NCI-H510A treated with DMSO at 0.1 percent for 48 hours (cell line): ENCODE measurements at regions not wholly inside any gene's neighbourhood (a gene's known extent, or its start where the extent isn't known, plus 50 kb on each side); places are given as distances from the start of the nearest gene placed in this dataset.

ENCODE experiments used
- DNase-seq: peaks from one replicate; lab custom pipeline; 2025; lab: John Stamatoyannopoulos, UW

DNA sequence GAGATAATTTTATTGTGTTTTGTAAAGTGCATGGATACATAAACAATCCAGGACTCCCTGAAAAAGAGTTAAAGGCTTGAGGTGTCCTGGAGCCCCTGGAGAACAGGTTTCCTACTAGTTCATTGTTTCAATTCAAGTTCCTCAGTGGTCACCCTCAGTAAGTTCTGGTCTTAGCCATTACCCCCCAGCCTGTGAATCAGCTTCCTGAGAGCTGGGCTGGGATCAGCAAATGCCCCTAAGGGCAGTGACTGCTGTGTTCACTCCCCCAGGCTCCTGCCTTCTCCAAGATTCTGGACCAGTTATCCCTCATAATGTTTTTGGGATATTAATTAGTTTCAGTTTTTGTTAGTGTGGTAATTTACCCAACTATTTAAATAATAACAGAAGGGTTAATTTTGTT lies 151.6 kb upstream of the PRSS58 start:
- DNase-seq: no peak

DNA sequence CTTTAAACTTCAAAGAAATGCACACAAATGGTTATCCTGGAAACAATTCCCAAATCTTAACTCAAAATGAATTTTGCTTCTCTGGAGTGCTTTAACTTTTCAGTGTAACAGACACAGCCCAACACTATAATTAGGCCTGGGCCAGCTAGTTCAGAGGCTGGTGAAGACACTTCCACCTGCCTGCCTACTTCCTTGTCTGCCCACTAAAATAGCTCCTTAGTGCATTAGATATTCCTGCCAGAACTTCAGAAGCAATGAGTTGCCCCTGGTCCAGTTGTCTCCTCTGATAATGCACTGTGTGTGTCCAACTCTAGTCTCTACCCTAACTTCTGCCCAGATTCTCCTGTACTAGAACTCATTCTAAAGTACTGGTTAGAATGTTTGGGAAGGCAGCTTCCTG lies 150.9 kb upstream of the PRSS58 start:
- no peak for DNase-seq

DNA sequence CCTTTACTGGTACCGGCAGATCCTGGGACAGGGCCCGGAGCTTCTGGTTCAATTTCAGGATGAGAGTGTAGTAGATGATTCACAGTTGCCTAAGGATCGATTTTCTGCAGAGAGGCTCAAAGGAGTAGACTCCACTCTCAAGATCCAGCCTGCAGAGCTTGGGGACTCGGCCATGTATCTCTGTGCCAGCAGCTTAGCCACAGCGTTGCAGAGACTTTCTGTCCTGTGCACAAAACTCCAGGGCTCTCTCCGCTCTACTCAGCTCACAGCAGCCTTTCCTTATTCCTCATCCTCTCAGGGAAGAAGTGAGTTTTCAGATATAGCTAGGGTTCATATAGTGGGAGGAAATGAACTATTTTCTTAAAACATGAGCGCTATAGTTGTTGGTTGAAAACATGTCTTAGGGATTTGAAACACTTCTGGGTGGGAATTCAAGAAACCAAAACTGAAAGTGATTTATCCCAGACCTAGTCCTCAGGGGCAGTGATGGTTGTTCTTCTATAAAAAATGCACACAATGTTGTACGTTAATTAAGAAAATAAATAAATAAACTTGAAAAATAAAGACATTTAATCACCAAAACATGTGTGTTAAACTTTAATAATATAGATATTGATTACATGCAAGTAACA lies 150.2 kb upstream of the PRSS58 start:
- DNase-seq: no peak

DNA sequence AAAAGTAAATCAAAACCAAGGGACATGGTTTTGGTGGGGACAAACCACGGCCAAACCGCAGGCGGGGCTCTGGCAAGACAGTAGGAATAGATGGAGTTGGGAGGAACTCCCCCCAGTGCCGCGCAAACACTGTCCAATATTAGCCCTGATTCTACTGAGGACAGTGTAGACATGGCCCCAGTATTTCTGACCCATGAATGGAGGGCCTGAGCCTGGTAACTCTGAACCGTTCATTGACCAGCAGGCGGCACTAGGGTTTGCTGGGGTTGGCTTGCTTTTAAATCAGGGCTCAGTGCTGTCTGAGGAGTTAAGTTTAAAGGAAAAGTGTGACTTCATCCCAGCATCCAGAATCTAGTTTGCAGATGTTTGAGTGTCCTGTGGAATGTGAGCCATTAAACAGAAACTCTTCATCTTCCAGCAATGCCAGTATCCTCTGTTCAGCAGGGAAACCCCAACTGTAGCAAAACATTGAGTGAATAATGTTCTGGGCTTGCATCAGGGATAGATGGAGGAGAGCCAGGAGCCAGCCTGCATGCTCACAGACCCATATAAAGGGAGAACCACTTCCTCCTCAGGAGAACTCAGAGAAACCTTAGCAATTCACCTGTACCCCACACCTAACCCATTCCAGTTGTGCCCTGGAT lies 147.4 kb upstream of the PRSS58 start:
- DNase-seq: no peak

DNA sequence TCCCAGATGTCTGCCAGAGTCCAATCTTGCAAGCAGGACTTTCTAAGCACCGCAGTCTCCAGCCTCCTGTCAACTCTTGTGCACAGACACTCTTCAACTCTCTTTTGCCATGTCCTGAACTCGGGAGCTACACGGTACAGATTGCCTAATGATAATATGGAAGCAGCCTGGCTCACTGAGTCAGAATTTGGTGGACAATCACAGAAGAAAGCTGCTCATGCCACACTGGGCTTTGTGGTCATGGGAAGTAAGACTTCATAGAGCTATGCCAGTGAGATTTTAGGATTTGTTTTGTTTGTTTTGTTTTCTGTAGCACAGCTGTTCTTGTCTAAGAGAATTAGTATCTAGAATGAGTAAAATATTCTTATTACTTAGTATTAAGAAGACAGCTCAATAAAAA lies 144.1 kb upstream of the PRSS58 start:
- DNase-seq: no peak

DNA sequence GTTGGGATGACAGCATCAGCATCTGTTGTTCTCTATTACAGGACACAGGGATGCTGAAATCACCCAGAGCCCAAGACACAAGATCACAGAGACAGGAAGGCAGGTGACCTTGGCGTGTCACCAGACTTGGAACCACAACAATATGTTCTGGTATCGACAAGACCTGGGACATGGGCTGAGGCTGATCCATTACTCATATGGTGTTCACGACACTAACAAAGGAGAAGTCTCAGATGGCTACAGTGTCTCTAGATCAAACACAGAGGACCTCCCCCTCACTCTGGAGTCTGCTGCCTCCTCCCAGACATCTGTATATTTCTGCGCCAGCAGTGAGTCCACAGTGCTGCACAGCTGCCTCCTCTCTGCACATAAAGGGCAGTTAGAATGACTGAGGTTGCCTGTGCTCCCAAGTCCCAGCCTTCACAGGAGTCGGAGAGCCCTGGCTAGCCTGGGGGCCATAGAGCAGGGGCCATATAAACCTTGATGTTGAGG lies 142.2 kb upstream of the PRSS58 start:
- no peak for DNase-seq

DNA sequence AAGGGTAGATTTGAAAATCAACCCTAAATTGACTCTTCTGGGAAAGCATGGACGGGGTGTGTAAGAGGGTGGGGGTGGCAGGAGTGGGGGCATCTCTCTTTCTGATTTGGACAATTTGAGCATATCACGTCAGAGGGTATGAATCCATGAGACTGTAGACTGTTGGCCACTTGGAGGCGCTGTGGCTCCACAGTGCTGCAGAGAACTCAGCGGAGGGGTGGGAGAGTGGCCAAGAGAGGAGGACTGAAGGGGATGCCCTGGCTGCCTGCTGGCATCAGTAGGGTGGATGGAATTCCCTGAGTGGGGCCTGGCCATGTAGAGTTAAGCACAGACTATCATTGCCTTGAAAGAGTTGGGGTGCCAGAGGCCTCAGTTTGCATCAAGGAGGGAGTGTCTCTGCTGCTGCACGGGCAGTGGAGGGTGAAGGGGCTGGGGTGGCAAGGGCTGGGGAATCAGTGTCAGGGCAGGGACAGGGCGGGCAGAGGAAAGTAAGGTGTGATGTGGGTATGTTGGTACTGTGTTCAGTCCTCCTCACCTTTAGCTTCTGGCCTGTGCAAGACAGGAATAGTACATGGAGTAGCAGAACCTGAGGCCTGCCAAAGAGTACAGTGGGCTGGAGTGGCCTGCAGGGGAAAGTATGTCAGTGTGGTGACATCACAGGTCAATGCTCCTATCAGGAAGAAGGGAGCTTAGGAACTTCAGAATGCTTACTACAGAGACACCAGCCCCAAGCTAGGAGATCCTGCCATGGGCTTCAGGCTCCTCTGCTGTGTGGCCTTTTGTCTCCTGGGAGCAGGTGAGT lies 133.5 kb upstream of the PRSS58 start:
- DNase-seq: no peak

DNA sequence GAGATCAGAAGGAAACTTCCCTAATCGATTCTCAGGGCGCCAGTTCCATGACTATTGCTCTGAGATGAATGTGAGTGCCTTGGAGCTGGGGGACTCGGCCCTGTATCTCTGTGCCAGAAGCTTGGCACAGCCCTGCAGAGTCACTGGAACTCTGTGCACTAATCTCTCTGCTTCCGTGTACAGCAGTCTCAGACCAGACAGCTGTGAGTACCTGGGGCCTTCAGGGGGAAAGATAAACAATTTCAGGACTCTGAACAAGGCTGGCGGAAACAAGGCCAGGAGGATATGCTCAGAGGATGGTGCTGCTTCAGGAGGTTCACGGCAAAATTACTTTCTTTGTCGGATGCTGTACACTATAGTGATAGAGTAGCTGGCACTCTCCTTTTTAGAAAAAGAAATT lies 131.7 kb upstream of the PRSS58 start:
- DNase-seq: no peak

DNA sequence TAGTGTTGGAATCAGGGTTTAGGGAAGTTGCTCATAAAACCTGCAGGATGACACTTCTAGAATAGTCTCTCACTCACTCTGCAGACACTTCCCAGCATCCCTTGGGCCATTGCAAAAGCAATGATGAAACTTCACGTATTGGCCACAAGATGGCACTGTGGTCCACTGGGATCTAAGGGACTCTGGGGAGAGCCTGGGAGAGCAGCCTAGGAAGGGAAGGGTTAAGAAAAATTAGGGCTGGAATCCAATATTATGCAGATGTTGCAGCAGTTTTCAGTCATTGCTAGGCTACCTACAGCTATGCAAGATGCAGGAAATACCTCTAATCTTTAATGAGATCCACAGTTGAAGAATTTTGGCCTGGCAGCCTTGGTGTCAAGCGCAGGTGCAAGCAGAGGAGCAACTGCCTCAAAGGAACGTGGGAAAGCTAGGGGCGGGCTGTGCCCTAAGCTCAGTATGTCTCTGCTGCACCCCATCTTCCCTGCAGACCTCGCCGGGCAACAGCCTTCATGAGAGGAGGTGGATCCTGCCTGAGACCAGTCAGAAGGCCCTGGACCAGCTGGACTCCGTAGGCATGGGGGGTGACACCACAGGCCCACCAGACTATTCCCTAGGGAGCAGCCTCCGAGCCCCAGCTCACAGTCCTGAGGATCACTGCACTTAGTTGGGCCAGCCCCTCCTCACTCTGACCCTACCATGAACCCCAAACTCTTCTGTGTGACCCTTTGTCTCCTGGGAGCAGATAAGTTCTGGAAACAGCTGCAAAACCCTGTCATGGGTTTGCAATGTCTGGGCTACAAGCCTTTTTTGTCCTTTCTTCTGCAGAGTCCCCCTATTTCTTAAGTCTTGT lies 127.9 kb upstream of the PRSS58 start:
- no peak for DNase-seq

DNA sequence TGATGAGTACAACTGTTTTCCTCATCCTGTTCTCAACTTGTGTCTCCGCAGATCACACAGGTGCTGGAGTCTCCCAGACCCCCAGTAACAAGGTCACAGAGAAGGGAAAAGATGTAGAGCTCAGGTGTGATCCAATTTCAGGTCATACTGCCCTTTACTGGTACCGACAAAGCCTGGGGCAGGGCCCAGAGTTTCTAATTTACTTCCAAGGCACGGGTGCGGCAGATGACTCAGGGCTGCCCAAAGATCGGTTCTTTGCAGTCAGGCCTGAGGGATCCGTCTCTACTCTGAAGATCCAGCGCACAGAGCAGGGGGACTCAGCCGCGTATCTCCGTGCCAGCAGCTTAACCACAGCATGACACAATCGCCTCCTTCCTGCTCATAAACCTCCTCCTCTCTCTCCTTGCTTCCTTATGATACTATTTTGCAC lies 126.7 kb upstream of the PRSS58 start:
- DNase-seq: no peak

DNA sequence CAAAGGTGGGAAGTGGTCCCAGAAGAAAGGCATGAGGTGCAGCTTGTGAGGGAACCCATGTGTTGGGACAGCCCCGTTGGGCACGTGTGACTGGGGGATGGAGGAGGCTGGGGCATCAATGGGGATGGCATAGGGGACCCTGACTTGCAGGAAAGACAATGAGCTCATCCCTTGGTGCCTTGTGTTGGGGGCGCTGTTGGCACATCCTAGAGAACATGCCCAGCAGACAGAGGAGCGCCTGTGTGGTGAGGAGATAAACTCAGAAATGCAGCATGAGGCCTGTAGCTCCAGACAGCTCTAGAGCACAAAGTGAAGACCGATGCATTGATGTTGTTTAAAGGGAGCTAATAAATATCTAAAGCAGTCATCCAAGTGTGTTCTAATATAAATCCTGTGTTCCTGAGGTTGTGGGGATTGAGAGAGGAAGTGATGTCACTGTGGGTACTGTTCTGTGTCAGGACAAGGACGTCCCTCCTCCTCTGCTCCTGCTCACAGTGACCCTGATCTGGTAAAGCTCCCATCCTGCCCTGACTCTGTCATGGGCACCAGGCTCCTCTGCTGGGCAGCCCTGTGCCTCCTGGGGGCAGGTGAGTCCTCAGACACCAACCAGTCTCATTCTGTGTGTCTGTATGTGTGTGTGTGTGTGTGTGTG lies 126.1 kb upstream of the PRSS58 start:
- DNase-seq: no peak

DNA sequence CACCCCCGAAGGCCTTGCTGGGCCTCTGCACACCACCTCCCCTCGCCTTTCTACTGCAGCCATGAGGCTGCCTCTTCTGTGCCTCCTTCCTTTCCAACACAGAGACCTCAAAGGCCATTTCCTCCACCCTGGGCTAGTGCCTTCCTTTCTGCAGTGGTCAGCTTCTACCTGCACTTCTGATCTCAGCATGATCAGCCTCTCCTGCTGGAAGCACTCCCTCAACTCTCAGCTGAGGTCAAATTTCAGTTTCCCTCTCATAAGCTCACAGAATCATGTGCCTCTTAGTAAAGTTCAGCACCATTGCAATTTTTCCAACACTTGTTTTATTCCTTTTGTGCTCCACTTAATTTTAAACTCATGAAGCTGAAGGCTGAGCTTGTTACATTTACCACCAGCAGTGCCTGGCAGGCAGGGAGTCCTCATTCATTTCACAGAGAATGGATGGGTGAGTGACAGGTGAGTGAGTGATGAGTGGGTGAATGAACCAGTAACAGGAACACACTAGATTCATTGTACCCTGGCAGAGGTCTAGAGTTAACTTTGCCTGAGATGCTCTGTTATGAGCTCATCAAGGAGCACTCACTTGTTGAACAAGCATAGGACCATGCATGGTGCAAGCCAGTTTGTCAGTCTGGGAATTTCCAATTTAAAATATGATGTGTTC lies 124.0 kb upstream of the PRSS58 start:
- no peak for DNase-seq

DNA sequence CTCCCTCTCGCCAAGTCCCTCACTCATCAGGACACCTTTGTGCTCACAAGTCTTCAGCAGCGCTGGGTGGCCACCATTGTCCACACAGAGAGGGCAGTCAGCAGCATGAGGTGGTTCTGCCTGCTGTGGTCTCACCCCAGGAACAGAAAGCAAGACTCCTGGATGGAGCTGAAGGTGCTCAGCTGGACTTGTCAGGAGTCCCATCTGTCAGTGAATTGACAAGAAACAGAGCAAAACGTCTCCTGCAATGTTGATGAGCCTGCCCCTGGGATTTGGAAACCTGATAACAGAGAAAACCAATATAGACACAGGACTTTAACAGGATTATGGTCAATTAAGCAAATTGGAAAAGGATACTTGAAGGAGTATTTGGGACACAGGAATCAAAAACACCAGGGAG lies 122.2 kb upstream of the PRSS58 start:
- no peak for DNase-seq

DNA sequence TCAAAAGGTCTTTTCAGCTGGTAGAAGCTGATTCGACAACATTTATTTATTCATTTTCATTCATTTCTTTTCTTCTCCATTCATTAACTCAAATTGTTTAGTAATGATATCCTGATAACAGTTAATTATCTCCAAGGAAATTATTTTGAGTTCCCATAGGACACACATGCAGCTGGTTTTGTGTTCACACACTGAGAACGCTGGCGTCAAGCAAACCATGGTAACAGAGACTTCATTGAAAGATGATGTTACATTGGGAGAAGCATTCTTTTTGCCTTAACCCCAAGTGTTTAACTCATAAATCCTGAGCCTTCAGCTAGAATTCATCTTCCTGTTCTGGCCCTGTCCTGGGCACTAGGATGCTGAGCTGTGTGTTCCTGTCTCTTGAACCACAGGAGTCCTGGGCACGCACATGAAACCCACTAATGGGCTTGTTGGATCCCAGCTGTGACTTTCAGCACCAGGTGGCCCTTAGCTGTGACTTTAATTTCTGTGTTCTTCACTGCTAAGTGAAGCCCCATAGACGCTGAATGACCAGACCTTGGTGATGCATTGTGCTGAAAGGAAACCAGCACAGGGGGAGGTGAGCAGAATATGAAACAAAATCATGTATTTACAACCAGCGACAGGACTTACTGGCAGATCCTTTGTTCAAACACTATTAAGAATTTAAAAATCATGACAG lies 121.5 kb upstream of the PRSS58 start:
- DNase-seq: no peak

DNA sequence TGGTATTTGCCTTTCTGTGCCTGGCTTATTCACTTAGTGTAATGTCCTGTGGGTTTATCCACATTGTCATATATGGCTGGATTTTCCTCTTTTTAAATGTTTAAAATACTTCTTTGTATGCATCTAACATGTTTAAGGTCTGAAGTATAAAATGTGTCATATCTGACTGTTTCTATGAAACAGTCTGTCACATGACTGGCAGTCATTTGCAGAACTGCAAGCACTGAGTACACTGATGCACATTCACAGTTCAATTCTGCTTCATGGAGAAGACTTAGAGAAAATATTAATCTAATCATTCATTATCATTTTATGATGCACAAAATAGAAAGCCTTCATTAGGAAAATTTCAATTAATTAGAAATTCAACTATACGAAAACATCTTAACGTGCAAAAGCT lies 119.7 kb upstream of the PRSS58 start:
- no peak for DNase-seq

DNA sequence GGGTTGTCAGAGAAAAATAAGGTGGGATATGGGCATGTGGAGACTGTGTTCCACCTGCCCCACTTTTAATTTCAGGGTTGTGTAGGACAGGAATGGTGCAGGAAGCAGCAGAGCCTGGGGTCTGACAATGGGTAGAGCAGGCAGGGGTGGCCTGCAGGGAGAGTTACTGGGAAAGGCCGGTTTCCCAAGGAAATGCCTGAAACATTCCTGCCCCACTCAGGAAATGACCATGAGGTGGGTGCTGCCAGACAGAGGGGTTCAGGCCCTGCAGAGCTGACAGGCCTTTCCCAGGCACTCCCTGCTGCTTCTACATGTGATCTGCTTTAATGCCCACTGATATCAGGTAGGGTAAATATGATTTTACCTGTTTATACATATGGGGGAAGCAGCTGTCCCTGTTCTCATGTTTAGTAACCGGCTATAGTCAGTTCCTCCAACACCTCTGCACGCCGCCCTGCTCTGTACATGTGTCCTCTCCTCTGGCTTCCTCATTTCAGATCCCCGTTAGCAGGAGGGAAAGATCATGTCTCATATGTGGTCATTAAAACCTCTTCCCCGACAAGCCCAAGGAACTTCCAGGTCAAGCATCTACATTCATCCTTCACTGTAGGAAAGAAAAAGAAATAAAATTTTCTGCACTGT lies 118.6 kb upstream of the PRSS58 start:
- no peak for DNase-seq

DNA sequence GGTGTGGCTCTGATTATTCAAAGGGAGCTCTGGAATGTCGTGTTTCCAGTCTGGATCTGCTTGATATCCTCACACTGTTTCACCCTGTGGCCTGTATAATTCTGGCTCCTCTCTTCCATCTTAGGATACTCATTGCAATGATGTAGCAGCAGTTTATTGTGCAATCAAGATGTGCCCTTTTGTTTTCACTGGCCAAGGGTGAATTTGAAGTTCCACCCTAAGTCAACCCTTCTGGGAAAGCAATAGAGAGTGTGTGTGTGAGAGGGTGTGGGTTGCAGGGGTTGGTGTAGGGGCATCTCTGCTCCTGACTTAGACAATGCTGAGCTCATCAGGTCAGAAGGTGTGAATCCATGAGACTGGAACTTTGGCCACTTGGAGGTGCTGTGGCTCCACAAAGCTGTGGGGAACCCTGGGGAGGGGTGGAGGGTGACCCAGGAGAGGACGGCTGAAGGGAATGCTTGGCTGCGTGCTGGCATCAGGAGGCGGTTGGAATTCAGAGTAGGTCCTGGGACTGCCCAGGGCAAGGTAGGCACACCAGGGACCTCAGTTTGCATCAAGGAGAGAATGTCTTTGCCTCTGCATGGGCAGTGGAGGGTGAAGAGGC lies 118.0 kb upstream of the PRSS58 start:
- DNase-seq: no peak

DNA sequence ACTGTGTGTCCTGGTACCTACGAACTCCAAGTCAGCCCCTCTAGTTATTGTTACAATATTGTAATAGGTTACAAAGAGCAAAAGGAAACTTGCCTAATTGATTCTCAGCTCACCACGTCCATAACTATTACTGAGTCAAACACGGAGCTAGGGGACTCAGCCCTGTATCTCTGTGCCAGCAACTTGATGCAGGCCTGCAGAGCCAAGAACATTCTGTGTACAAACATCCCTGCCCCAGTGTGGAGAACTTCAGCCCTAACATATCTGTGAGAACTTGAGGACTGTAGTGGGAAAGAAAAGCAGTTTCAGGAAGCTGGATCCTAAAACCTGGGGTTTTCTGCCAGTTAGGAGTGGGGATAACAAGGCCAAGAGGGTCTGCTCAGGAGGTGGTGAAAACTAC lies 114.9 kb upstream of the PRSS58 start:
- no peak for DNase-seq

DNA sequence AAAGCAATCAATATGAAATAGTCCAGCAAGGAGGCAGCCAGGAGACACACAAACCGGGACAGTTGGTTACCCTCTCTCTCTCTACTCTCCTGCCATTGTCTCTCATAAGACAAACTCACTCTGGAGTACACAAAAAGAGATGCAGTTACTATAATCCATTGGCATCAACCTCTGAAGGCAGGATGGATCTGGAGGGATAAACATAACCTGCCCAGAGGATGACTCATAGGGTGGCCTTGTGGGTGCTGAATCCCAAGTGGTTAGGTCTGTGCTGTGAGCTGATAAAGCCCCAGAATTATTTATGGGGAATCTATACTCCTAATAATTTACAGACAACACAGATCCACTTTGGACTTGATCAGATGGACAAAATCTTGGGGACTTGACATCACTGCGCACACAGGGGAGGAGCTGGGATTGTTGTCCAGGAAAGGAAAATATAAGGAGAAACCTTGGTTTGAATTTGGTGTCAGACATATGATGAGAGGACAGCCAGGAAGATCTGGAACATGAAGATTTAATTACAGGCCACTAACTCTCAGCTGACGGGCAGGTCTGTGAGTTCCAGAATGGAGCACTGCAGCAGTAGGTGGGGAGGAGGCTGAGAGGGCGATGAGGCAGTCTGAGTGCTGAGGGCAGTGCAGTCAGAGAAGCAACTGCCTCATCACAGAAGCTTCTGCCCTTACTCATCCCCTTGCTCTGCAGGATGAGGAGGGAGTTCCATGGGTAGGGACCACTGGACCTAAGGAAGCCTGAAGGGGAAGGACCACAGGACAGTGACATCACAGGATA lies 113.9 kb upstream of the PRSS58 start:
- no peak for DNase-seq
